GM12878 (cell line): ENCODE measurements at regions not wholly inside any gene's neighbourhood (a gene's known extent, or its start where the extent isn't known, plus 50 kb on each side); places are given as distances from the start of the nearest gene placed in this dataset.

Experiments used
- CEBPZ ChIP-seq: fragments of 150-350 bp; IDR thresholded peaks from 2 replicates; pipeline ENCODE4 v1.6.1; 2016; ENCODE audit warnings: low read depth, low read length
- CTCF ChIP-seq, 3 experiments: IDR thresholded peaks in 2 of 3; conservative IDR thresholded peaks in 1 of 3; 2 replicates each; pipeline ENCODE4 v1.5.1; 2011; ENCODE audit warnings: low read depth in 3 of 3, low read length in 3 of 3, mild to moderate bottlenecking in 3 of 3, control low read depth in 2 of 3, moderate library complexity in 2 of 3, inconsistent platforms in 1 of 3, mixed read lengths in 1 of 3; ENCODE audit not compliant: control insufficient read depth in 2 of 3, insufficient read depth in 1 of 3; ENCODE audit errors: extremely low read depth in 1 of 3
- DPF2 ChIP-seq: fragments of 450-650 bp; IDR thresholded peaks from 2 replicates; pipeline ENCODE4 v1.6.1; 2017; ENCODE audit warnings: mild to moderate bottlenecking
- EZH2 ChIP-seq: IDR thresholded peaks from 2 replicates; pipeline ENCODE4 v1.6.1; 2012; ENCODE audit warnings: low read depth, mild to moderate bottlenecking, control low read depth, inconsistent platforms, low read length, borderline replicate concordance; ENCODE audit not compliant: control insufficient read depth
- HDGF ChIP-seq: fragments of 450-650 bp; IDR thresholded peaks from 2 replicates; pipeline ENCODE4 v1.6.1; 2016; ENCODE audit warnings: antibody characterized with exemption
- MXI1 ChIP-seq: fragments of 150-350 bp; IDR thresholded peaks from 2 replicates; pipeline ENCODE4 v1.6.1; 2011; ENCODE audit warnings: low read depth, mild to moderate bottlenecking, inconsistent platforms, low read length, improper control_type of control experiment
- MYC ChIP-seq: IDR thresholded peaks from 2 replicates; pipeline ENCODE4 v1.6.1; 2011; ENCODE audit warnings: mild to moderate bottlenecking, low read length, moderate library complexity, inconsistent platforms; ENCODE audit not compliant: insufficient read depth, insufficient replicate concordance, insufficient read length, severe bottlenecking
- NFYA ChIP-seq: IDR thresholded peaks from 2 replicates; pipeline ENCODE4 v1.6.1; 2011; ENCODE audit warnings: low read depth, mild to moderate bottlenecking, low read length, improper control_type of control experiment, borderline replicate concordance
- POLR2AphosphoS5 ChIP-seq: IDR thresholded peaks from 2 replicates; pipeline ENCODE4 v1.6.1; 2011; ENCODE audit warnings: mild to moderate bottlenecking, low read length, inconsistent platforms
- REST ChIP-seq: IDR thresholded peaks from 2 replicates; pipeline ENCODE4 v1.6.1; 2012; ENCODE audit warnings: mild to moderate bottlenecking, low read depth, low read length
- SRF ChIP-seq, 2 experiments: IDR thresholded peaks; 2 replicates each; pipeline ENCODE4 v1.6.1; 2011; ENCODE audit warnings: low read depth in 2 of 2, low read length in 2 of 2, mild to moderate bottlenecking in 1 of 2, moderate library complexity in 1 of 2
- ZBTB40 ChIP-seq: fragments of 450-650 bp; IDR thresholded peaks from 2 replicates; pipeline ENCODE4 v1.6.1; 2016; ENCODE audit warnings: mild to moderate bottlenecking, moderate library complexity, borderline replicate concordance
- ZNF384 ChIP-seq: IDR thresholded peaks from 2 replicates; pipeline ENCODE4 v1.6.1; 2012; ENCODE audit warnings: low read depth, mild to moderate bottlenecking, low read length, improper control_type of control experiment, borderline replicate concordance

- TF ChIP-seq NFYA (no peak), CTCF (IDR thresholded peaks at IDR 0.05 in 2 of 3, conservative IDR thresholded peaks at IDR 0.05 in 1 of 3; ENCODE audit: control insufficient read depth in 2 of 3, extremely low read depth in 1 of 3, insufficient read depth in 1 of 3, low read depth in 3 of 3, low read length in 3 of 3) (no peak), SRF (IDR thresholded peaks at IDR 0.05; ENCODE audit: low read depth in 2 of 2, low read length in 2 of 2) (no peak), REST (no peak), ZNF384 (no peak), CEBPZ (no peak), ZBTB40 (no peak), EZH2 (no peak), HDGF (no peak), MXI1 (no peak), POLR2AphosphoS5 (no peak), DPF2 (no peak), MYC (no peak)
Measured at GRCh38 chr13:42673677-42674076, 99.7 kb downstream of the TNFSF11 start.
